ENCODE measurements at regions not wholly inside any gene's neighbourhood (a gene's known extent, or its start where the extent isn't known, plus 50 kb on each side); places are given as distances from the start of the nearest gene placed in this dataset.

- TF ChIP-seq CTCF (IDR thresholded peaks at IDR 0.05) (no peak), POLR2A (IDR thresholded peaks at IDR 0.05) (no peak)
Measured at GRCh38 chr6:77092971-77093370, 370.3 kb downstream of the HTR1B start.
